ENCODE measurements at regions not wholly inside any gene's neighbourhood (a gene's known extent, or its start where the extent isn't known, plus 50 kb on each side); places are given as distances from the start of the nearest gene placed in this dataset.

DNA sequence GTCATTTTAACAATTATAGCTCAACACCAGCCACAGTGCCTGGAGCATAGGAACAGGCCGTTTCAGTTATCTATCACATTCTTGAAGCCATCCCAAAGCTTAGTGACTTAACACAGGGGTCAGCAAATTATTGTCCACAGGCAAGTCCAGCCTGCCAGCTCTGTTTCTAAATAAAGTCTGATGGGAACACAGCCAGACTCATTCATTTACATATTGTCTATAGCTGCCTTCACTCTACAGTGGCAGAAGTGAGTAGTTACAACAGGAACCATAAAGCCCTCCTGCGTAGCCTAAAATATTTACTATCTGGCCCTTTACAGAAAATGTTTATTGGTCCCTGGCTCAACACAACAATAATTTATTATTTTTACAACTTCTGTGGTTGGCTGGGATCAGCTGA is 407.5 kb upstream of the AUTS2 start:
- no peak overlapping the region for H3K27ac ChIP-seq (ENCODE audit: low read length)
- no peaks in the 10 kb centered on the region for H3K9me3 ChIP-seq (ENCODE audit: control insufficient read depth, low read depth, low read length)
- H3K9ac ChIP-seq (ENCODE audit: low read length), result no peak overlapping the region
- H3K36me3 ChIP-seq (ENCODE audit: control insufficient read depth, low read depth, low read length), result no peaks in the 10 kb centered on the region
- no peaks in the 10 kb centered on the region for H3K27me3 ChIP-seq (ENCODE audit: control insufficient read depth, insufficient read depth, low read length)
- no peak overlapping the region for H3K4me3 ChIP-seq (ENCODE audit: low read length)
- H3K4me1 ChIP-seq (ENCODE audit: control insufficient read depth, low read depth, low read length), result no peaks in the 10 kb centered on the region

GRCh38 chr7:69192134-69192533 is 406.1 kb upstream of the AUTS2 start:
- no peak overlapping the region for H3K27ac ChIP-seq (ENCODE audit: low read length)
- no peaks in the 10 kb centered on the region for H3K9me3 ChIP-seq (ENCODE audit: control insufficient read depth, low read depth, low read length)
- H3K4me1 ChIP-seq (ENCODE audit: control insufficient read depth, low read depth, low read length), result no peaks in the 10 kb centered on the region
- no peak overlapping the region for H3K4me3 ChIP-seq (ENCODE audit: low read length)
- no peak overlapping the region for H3K9ac ChIP-seq (ENCODE audit: low read length)
- no peaks in the 10 kb centered on the region for H3K36me3 ChIP-seq (ENCODE audit: control insufficient read depth, low read depth, low read length)
- no peaks in the 10 kb centered on the region for H3K27me3 ChIP-seq (ENCODE audit: control insufficient read depth, insufficient read depth, low read length)

GRCh38 chr7:69193061-69193460 is 405.2 kb upstream of the AUTS2 start:
- H3K9me3 ChIP-seq (ENCODE audit: control insufficient read depth, low read depth, low read length), result no peaks in the 10 kb centered on the region
- H3K4me3 ChIP-seq (ENCODE audit: low read length), result no peak overlapping the region
- H3K27me3 ChIP-seq (ENCODE audit: control insufficient read depth, insufficient read depth, low read length), result no peaks in the 10 kb centered on the region
- H3K9ac ChIP-seq (ENCODE audit: low read length), result no peak overlapping the region
- no peaks in the 10 kb centered on the region for H3K36me3 ChIP-seq (ENCODE audit: control insufficient read depth, low read depth, low read length)
- H3K4me1 ChIP-seq (ENCODE audit: control insufficient read depth, low read depth, low read length), result no peaks in the 10 kb centered on the region
- no peak overlapping the region for H3K27ac ChIP-seq (ENCODE audit: low read length)

DNA sequence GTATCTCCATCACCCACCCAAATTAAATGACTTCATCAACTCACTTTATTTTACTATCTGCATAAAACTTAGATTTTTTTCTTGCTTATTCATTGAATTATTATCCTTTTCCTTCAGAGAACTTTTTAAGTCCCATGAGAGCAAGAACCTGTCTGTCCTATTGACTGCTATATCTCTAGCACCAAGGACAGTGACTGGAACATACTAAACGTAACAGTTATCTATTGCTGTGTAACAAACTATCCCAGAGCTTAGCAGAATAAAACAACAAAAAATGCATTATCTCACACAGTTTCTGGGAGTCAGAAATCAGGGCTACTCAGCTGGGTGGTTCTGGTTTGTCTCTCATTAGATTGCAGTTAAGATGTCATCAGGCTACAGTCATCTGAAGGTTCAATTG is 401.7 kb upstream of the AUTS2 start:
- Histone ChIP-seq H3K9me3 (ENCODE audit: control insufficient read depth, low read depth, low read length) (no peaks in the 10 kb centered on the region), H3K4me3 (ENCODE audit: low read length) (no peak overlapping the region), H3K27me3 (ENCODE audit: control insufficient read depth, insufficient read depth, low read length) (no peaks in the 10 kb centered on the region), H3K36me3 (ENCODE audit: control insufficient read depth, low read depth, low read length) (no peaks in the 10 kb centered on the region), H3K27ac (ENCODE audit: low read length) (no peak overlapping the region), H3K9ac (ENCODE audit: low read length) (no peak overlapping the region), H3K4me1 (ENCODE audit: control insufficient read depth, low read depth, low read length) (no peaks in the 10 kb centered on the region)

GRCh38 chr7:69198250-69198649 is 400.0 kb upstream of the AUTS2 start:
- Histone ChIP-seq H3K4me1 (ENCODE audit: control insufficient read depth, low read depth, low read length) (no peaks in the 10 kb centered on the region), H3K27me3 (ENCODE audit: control insufficient read depth, insufficient read depth, low read length) (no peaks in the 10 kb centered on the region), H3K4me3 (ENCODE audit: low read length) (no peak overlapping the region), H3K27ac (ENCODE audit: low read length) (no peak overlapping the region), H3K9me3 (ENCODE audit: control insufficient read depth, low read depth, low read length) (no peaks in the 10 kb centered on the region), H3K9ac (ENCODE audit: low read length) (no peak overlapping the region), H3K36me3 (ENCODE audit: control insufficient read depth, low read depth, low read length) (no peaks in the 10 kb centered on the region)

GRCh38 chr7:69199041-69199440 is 399.2 kb upstream of the AUTS2 start:
- no peak overlapping the region for H3K4me3 ChIP-seq (ENCODE audit: low read length)
- no peaks in the 10 kb centered on the region for H3K9me3 ChIP-seq (ENCODE audit: control insufficient read depth, low read depth, low read length)
- no peak overlapping the region for H3K9ac ChIP-seq (ENCODE audit: low read length)
- H3K36me3 ChIP-seq (ENCODE audit: control insufficient read depth, low read depth, low read length), result no peaks in the 10 kb centered on the region
- H3K27me3 ChIP-seq (ENCODE audit: control insufficient read depth, insufficient read depth, low read length), result no peaks in the 10 kb centered on the region
- H3K27ac ChIP-seq (ENCODE audit: low read length), result no peak overlapping the region
- H3K4me1 ChIP-seq (ENCODE audit: control insufficient read depth, low read depth, low read length), result no peaks in the 10 kb centered on the region

GRCh38 chr7:69199661-69200060 is 398.6 kb upstream of the AUTS2 start:
- Histone ChIP-seq H3K9me3 (ENCODE audit: control insufficient read depth, low read depth, low read length) (no peaks in the 10 kb centered on the region), H3K27me3 (ENCODE audit: control insufficient read depth, insufficient read depth, low read length) (no peaks in the 10 kb centered on the region), H3K4me3 (ENCODE audit: low read length) (no peak overlapping the region), H3K27ac (ENCODE audit: low read length) (no peak overlapping the region), H3K4me1 (ENCODE audit: control insufficient read depth, low read depth, low read length) (no peaks in the 10 kb centered on the region), H3K36me3 (ENCODE audit: control insufficient read depth, low read depth, low read length) (no peaks in the 10 kb centered on the region), H3K9ac (ENCODE audit: low read length) (no peak overlapping the region)

- no peak overlapping the region for H3K4me3 ChIP-seq (ENCODE audit: low read length)
- no peak overlapping the region for H3K9ac ChIP-seq (ENCODE audit: low read length)
- H3K4me1 ChIP-seq (ENCODE audit: control insufficient read depth, low read depth, low read length), result no peaks in the 10 kb centered on the region
- no peak overlapping the region for H3K27ac ChIP-seq (ENCODE audit: low read length)
- H3K36me3 ChIP-seq (ENCODE audit: control insufficient read depth, low read depth, low read length), result no peaks in the 10 kb centered on the region
- H3K27me3 ChIP-seq (ENCODE audit: control insufficient read depth, insufficient read depth, low read length), result no peaks in the 10 kb centered on the region
- H3K9me3 ChIP-seq (ENCODE audit: control insufficient read depth, low read depth, low read length), result no peaks in the 10 kb centered on the region
Measured at GRCh38 chr7:69203871-69204270, 394.4 kb upstream of the AUTS2 start.

GRCh38 chr7:69204943-69205342 is 393.3 kb upstream of the AUTS2 start:
- H3K4me3 ChIP-seq (ENCODE audit: low read length), result no peak overlapping the region
- H3K9me3 ChIP-seq (ENCODE audit: control insufficient read depth, low read depth, low read length), result no peaks in the 10 kb centered on the region
- H3K9ac ChIP-seq (ENCODE audit: low read length), result no peak overlapping the region
- no peak overlapping the region for H3K27ac ChIP-seq (ENCODE audit: low read length)
- H3K27me3 ChIP-seq (ENCODE audit: control insufficient read depth, insufficient read depth, low read length), result no peaks in the 10 kb centered on the region
- no peaks in the 10 kb centered on the region for H3K4me1 ChIP-seq (ENCODE audit: control insufficient read depth, low read depth, low read length)
- H3K36me3 ChIP-seq (ENCODE audit: control insufficient read depth, low read depth, low read length), result no peaks in the 10 kb centered on the region

- Histone ChIP-seq H3K36me3 (ENCODE audit: control insufficient read depth, low read depth, low read length) (no peaks in the 10 kb centered on the region), H3K27me3 (ENCODE audit: control insufficient read depth, insufficient read depth, low read length) (no peaks in the 10 kb centered on the region), H3K4me1 (ENCODE audit: control insufficient read depth, low read depth, low read length) (no peaks in the 10 kb centered on the region), H3K27ac (ENCODE audit: low read length) (no peak overlapping the region), H3K9ac (ENCODE audit: low read length) (no peak overlapping the region), H3K4me3 (ENCODE audit: low read length) (no peak overlapping the region), H3K9me3 (ENCODE audit: control insufficient read depth, low read depth, low read length) (no peaks in the 10 kb centered on the region)
Measured at GRCh38 chr7:69205581-69205980, 392.7 kb upstream of the AUTS2 start.

- Histone ChIP-seq H3K36me3 (ENCODE audit: control insufficient read depth, low read depth, low read length) (no peaks in the 10 kb centered on the region), H3K4me1 (ENCODE audit: control insufficient read depth, low read depth, low read length) (no peaks in the 10 kb centered on the region), H3K9me3 (ENCODE audit: control insufficient read depth, low read depth, low read length) (no peaks in the 10 kb centered on the region), H3K27me3 (ENCODE audit: control insufficient read depth, insufficient read depth, low read length) (no peaks in the 10 kb centered on the region), H3K4me3 (ENCODE audit: low read length) (no peak overlapping the region), H3K9ac (ENCODE audit: low read length) (no peak overlapping the region), H3K27ac (ENCODE audit: low read length) (no peak overlapping the region)
Measured at GRCh38 chr7:69208276-69208675, 390.0 kb upstream of the AUTS2 start.

GRCh38 chr7:69208848-69209247 is 389.4 kb upstream of the AUTS2 start:
- Histone ChIP-seq H3K4me3 (ENCODE audit: low read length) (no peak overlapping the region), H3K9ac (ENCODE audit: low read length) (no peak overlapping the region), H3K4me1 (ENCODE audit: control insufficient read depth, low read depth, low read length) (no peaks in the 10 kb centered on the region), H3K36me3 (ENCODE audit: control insufficient read depth, low read depth, low read length) (no peaks in the 10 kb centered on the region), H3K9me3 (ENCODE audit: control insufficient read depth, low read depth, low read length) (no peaks in the 10 kb centered on the region), H3K27me3 (ENCODE audit: control insufficient read depth, insufficient read depth, low read length) (no peaks in the 10 kb centered on the region), H3K27ac (ENCODE audit: low read length) (no peak overlapping the region)
